GM18507 (cell line): ENCODE measurements at regions not wholly inside any gene's neighbourhood (a gene's known extent, or its start where the extent isn't known, plus 50 kb on each side); places are given as distances from the start of the nearest gene placed in this dataset.

Source experiments
- DNase-seq: peaks from one replicate; pipeline ENCODE4 v3.0.0; 2011; ENCODE audit warnings: low read depth; ENCODE audit not compliant: insufficient read length; ENCODE audit errors: extremely low spot score
- FAIRE-seq: peaks from 2 replicates; lab custom pipeline; 2011; peaks lifted over from hg19 to GRCh38; lab: Jason Lieb, UNC

DNA sequence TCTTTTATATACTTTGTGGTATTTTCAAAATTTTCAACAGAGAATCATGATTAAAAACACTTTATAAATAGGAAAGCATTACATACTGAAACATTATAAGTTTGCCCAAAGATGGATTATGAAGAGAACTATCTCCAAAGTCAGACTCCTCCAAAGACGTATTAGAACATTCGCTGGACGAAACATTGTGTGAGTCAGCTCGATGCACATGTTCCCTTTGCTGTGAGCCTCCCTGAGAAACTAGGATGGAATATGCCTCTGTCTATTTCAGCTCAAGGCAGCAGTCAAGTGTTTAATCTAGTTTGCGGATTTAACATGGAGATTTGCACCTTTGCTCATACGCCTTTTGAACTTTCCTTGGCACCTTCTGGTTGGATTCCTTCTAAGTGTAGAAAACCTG lies 92.2 kb upstream of the NCKAP5 start:
- DNase-seq (no peak), FAIRE-seq (no peak)

DNA sequence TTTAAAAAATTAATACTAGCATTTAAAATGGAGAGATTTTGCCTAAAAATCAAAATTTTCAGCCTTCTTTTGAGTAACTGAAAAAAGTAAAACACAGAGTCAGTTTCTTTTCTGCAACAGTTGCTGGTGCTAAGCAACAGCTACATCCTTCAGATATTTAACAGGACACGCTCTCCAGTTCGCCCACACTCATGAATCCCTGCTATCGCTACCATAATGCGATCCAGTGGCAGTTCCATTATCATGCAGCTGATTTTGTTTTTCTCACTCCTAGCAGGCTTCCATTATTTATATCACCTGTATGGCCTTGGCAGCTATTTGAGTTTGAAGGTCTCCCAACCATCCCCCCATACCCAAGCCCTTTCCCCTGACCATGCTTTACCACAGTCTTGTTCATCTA lies 93.1 kb upstream of the NCKAP5 start:
- no peak for FAIRE-seq
- DNase-seq, result no peak

DNA sequence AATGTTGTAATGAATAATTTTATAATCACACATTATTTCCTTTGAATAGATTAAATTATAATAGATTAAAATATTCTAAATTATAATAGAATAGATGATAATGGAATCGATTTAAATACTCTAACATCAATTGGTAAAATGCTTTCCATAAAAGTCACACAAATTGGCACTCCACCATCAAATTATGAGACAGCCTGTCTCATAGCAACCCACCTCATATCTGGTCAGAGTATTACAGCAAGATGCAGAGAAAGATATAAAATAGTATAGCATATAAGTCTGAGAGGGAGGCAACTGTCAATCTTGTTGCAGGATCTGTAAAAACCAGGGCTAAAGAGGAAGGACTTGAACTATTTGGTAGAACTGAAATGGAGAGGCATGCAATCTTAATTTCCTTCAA lies 98.4 kb upstream of the NCKAP5 start:
- no peak for DNase-seq
- no peak for FAIRE-seq

DNA sequence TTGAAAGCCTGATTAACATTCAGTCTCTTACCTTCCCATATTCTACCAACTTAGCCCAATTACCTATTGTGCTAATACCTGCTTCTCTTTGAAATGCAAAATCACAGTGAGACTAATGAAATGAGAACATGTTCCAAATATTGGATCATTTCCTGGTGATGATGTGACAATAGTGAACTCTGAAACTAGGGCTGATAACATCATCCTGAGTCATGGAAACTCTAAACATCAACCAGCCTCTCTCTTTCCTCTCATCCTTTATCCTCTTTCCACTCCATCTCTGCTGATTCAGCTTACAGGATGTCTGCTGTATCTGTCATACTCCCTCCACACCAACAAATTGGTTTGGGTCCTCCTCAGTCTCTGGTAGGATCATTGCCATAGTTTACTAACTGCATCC lies 98.8 kb upstream of the NCKAP5 start:
- FAIRE-seq (no peak), DNase-seq (no peak)

DNA sequence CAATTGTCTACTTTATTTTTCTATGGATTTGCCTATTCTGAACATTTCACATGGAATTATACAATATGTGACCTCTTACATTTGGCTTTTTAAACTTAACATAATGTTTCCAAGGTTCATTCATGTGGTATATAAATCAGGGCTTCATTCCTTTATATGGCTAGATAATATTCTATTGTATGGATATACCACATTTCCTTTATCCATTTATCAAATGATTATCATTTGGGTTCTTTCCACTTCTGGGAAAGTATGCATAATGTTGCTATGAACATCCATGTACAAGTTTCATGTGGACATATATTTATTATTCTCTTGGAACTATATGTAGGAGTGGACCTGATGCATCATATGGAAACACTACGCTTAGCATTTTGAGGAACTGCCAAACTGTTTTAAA lies 99.7 kb upstream of the NCKAP5 start:
- FAIRE-seq (no peak), DNase-seq (no peak)

DNA sequence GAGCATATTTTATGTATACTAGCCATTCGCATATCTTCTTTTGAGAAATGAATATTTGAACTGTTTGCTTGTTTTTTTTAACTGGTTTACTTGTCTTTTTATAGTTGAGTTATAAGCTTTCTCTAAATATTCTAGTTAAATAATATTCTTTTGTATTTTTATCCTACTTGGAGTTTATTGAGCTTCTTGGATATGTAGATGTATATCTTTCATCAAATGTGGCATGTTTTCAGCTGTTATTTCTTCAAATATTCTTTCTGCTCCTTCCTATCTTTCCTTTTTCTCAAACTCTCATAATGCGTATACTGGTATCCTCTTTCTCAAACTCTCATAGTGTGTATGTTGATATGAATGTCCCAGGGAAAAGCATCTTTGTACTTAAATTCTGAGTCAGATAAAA lies 100.3 kb upstream of the NCKAP5 start:
- FAIRE-seq (no peak), DNase-seq (no peak)

DNA sequence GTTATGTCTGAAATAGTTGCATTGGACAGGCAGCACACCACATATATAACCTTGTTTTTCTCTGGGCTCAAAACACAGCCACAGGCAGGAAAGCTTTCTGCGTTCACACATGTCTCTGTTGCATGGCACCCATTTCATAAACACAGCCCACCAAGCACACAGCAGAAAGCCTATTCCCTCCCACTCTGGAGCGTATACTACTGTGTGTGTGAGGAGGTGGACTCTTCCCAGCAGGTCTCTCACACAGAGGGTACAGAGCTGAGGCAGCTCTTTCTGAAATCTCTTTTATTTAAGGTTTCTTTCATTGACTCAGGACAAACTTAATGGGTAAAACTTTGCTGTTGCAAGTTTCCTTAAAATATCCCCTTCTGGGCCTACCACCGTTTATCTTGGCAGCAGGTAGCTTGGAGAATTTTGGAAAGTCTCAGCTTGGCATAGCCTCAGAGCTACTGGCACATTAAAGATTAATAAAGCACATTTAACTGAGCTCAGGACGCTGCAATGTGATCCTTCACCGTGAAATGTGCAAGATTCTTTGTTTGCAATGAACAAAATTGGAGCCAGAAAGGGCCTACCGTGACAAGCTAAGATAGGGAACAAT lies 105.1 kb upstream of the NCKAP5 start:
- no peak for DNase-seq
- FAIRE-seq, result no peak

DNA sequence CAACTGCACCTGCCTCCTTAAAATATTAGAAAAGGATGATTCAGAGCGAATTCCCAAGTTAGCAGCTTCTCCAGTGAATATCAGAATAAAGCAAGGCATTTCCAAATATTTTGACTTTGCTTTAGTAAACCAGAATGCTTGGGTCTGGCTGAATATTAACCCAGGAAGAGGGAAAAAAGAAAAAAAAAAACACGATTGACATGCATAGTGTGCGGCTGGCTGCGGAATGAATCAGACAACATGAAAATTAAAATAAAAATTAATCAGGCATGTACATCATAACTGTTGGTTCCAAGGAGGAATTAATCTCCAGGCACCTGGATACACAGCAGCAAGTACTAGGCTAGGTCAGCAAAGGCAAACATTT lies 105.8 kb upstream of the NCKAP5 start:
- FAIRE-seq (no peak), DNase-seq (no peak)

DNA sequence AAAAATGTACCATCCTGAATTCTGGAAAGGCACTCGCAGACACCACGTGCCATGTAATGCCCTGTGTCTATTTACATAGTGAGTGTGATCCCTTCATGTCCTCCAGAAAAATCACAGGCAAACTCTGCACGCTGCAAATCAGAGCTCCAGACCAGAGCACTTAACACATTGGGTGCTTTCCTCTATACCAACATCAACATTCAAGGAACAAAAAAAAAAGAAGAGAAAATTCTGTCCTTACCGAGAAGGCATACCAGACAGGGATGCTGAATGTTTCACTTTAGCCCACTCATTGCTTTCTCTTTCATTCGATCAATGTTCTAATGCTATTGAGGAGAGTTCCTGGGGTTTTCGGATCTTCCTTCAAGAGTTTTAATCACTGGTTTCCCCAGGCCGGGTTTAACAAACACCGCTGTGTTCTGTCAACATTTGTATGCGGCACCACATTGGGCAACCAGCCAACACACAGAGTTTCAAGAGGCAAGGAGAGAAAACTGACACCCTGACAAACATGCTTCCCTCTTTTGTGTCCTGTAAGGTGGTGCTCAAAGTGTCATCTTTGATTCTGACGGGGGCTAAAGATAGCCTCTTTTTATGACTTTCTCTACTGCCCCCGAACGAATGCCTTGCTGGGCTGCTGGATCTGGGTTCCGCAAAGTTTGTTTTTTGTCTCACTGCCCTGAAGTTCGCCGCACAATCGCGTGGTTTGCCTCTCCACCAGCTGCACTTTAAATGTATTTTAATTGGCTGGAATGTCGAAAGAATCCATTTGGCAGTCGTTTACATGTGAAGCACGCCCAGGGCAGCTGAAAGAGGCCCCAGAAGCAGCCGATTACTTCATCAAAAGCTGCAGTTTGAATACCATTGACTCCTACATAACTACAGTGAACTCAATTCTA lies 106.4 kb upstream of the NCKAP5 start:
- no peak for FAIRE-seq

DNA sequence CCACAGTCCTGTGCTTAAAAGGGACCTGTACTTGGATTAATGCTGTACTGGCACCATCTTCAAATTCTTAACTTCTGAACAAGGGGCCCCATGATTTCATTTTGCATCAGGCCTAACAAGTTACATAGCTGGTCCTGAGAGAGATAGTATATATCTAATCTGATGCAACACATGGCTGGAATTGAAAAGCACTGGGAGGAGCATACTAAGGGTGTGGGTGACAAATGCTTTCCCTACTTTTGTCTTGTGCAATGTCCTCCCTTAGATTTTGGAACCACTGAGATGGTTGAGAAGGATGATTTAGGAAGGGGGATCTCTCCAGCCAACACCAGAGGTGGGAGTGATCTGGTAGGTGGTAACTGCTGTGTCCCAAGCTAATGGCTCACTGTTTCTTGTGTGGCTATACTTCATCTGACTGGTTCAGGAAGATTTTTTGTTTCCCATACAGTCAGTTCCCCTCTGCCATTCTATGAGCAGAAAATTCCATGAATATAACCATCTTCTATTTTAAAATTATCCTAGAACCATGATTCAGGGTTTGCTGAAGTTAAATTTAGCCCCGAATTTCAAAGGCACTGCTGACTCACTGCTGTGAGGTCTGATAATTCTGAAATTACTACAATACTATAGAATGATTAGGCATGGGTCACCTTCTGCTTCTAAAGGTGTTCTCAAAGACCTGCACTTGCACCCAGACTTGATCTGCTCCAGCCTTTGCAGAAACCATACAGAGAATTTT lies 108.3 kb upstream of the NCKAP5 start:
- DNase-seq, result no peak
- FAIRE-seq, result no peak

More for the DNA sequence above, 106.4 kb upstream of the NCKAP5 start:
- no peak for DNase-seq

DNA sequence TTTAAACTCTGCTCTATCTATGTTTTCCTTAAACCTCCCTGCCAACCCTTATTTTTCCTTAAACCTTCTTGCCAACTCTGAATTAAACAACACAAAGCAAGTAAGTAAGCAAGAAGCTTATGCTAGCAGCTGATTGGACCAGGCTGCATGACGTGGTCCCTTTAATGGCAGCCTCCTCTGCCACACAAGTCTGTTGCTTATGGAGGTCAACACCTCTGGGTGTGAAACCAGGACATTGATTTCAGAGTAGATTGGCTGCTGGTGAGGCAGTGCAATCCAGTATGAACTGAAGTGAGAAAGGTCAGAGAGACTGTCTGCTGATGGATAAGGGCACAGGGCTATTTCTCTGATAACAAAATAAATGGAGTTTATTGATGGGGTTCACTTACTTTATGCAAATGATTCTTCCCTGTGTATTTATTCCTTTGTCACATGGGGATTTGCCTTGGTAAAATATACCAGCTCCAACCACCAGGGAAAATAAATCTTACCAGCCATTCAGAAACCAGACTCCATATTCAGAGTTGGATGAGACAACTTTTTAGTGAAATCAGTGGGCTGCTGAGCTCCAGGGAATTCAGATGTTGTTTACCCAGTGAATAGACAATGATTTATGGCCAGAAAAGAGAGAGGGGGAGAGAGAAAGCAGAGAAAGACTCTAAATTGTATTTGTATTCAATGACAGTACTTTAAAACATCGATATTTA lies 112.2 kb upstream of the NCKAP5 start:
- no peak for DNase-seq
- FAIRE-seq, result no peak

DNA sequence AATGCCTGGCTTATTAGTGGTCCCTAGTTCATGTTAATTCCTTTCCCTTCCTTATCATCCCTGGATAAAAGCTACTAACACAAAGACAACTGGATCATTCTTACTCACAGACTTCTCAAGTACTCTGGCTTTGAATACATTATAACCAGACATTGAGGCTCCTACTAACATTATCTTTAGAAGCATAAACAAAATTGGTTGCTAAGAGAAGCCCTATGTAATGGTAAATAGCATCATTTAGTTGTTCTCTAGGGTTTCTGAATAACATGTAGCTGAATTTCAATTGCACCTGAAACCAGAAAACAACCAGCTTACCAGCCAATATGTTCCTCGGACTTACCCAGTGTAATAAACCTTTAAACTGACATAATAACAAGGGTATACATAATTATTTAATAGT lies 114.1 kb upstream of the NCKAP5 start:
- no peak for FAIRE-seq
- no peak for DNase-seq

DNA sequence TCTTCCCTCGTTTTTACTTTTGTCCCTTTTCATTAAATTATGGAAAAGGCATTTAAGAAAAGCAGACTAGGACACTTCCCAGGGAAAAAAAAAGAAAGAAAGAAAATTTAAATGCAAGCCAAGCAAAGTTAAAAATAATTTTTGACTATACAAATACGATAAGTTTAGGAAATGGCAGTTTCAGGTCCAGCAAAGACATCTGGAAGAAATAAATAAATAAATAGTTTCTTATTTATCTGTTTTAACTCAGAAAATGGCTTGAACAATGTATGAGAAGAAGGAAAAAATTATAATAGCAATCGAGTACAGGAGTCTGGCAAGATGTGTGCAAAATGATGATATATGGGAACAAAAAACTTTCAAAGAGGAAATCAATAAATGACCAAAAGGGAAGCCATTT lies 114.6 kb upstream of the NCKAP5 start:
- DNase-seq (no peak), FAIRE-seq (no peak)

DNA sequence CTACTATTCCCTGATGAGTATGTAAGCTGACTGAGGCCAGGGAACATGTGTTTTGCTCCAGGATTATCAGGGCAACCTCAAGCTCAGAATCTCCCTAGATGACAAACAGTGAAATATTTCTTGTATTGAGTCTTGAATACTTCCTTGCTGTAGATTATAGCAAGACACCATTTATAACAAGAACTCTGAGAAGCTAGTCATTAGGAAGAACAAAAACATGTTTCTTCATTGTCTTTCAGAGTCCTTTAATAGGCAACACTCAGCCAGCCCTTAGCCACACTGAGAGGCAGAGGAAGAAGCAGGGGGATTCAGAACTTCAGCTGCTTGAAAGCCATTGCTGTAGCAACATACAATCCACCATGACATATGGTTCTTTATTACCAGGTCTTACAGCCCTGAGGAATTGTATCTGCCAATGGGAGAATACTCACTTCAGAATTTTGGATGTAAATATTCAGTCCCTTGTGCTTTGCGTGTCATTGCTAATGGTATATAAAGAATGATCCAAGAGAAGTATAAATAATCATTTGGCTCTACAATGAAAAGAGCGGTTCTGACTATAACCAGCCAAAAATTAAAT lies 117.5 kb upstream of the NCKAP5 start:
- no peak for DNase-seq
- FAIRE-seq, result no peak

DNA sequence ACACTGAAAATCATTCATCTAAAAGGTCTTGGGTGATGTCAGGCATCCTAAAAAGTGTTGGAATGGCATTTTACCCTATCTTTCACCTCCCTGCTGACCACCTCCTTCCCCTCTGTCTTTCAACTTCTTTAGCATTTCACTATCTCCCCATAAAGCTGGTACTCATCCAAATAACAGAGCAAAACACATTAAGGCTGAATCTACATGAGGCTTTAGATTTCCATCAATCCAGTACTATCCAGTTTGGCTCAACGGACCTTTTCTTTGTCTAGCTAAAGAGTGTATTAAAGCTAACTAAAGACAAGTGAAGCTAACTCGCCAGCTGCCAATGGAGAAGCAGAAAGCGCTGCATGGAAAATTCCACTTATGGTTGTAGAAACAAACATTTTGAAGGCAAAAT lies 122.5 kb upstream of the NCKAP5 start:
- no peak for FAIRE-seq
- DNase-seq, result no peak

DNA sequence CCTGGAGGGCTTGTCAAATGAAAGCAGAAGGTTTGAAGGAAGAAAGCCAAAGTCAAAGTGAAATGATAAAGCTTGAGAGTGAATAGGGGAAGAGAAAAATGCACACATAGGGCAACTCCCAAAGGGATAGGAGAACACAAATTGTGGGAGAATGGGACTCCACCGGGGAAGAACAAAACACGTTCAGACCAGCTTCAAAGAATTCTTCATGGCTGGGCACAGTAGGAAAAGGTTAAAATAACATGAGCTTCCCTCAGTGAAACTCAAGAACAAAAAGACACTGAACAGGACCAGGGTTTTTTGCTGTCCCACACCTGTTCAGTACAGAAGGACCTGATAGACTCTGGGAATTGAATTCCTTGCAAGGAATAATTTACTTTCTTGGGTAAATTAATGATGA lies 123.1 kb upstream of the NCKAP5 start:
- FAIRE-seq (no peak), DNase-seq (no peak)

DNA sequence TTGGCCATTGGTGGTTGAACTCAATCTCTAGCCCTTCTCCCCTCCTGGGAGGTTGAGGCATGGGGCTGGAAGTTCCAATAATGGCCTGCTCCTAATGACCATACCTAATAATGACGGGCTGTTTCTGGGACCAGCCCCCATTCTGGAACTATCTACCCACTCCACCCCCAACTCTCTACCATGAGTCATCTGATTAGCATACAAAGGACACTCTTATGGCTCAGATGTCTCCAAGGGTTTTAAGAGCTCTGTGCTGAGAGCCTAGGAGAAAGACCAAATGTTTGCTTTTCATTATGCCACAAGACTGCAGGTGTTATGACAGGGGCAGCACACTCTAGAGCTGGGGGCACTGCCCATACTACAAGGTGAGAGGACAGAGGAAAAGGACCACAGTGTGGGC lies 137.0 kb upstream of the NCKAP5 start:
- DNase-seq, result no peak
- no peak for FAIRE-seq

DNA sequence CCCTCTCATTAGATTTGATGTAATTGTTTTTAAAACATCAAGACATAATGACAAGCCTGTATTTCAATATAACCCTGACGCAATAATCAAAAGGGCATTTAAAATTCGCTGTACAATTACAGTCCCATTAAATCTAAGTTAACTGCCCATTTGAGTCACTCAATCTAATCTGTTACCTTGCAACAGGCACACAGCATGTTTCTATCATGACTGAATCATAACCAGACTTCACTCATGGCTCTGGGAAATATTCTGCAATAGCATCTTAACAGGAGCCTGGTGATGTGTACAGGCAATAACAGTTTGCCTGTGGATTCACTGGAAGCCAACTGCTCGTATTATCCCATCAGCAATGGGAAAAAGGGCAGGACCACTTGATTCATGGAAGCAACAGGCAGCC lies 142.3 kb upstream of the NCKAP5 start:
- DNase-seq (no peak), FAIRE-seq (no peak)

DNA sequence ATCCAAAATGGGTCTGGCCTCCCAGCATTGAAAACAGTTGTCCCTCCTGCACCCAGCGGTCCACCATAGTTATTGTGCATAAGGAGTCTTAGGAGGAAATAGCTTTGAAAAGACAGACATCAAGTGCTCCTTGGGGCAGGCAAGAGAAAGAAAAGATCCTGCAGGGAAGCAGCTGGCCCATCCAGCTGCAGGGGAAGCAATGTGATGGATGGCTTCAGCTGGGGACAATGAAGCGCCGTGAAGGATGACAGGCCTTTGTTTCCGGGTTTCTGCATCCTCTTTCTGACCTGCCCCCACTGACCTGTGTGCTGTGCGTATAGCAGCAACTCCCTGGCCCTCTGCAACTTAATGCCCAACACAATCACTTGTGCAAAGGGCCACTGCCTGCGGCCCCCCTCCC lies 142.9 kb upstream of the NCKAP5 start:
- no peak for FAIRE-seq

DNA sequence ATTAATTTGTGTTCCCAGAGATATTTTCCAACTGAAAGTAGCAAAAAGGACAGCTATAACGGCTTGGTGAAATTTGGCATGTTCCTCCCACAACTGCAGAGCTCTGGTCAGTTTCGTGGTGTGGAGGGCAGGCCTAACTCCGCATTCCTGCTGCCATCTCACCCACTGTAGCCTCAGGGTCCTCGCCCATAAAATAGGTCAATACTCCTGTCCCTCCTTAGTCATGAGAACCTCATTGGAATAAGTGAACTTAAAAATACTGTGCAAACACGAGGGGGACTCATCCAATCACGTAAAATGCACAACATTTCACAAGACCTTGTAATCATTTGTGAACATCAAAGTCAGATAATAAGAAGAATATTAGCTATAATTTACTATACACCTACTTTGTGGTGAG lies 143.5 kb upstream of the NCKAP5 start:
- no peak for FAIRE-seq

More for the DNA sequence above, 142.9 kb upstream of the NCKAP5 start:
- no peak for DNase-seq

More for the DNA sequence above, 143.5 kb upstream of the NCKAP5 start:
- no peak for DNase-seq
